H9 (cell line): ENCODE measurements at regions not wholly inside any gene's neighbourhood (a gene's known extent, or its start where the extent isn't known, plus 50 kb on each side); places are given as distances from the start of the nearest gene placed in this dataset.

Source experiments
- DNase-seq: peaks from one replicate; pipeline ENCODE4 v3.0.0-alpha.2; 2017
- H2AFZ ChIP-seq: one replicate; pipeline ENCODE4 v1.6.1; 2013; ENCODE audit warnings: mild to moderate bottlenecking, low read length, control low read depth, moderate library complexity
- H2AK5ac ChIP-seq: 2 replicates; pipeline ENCODE4 v1.6.1; 2013; ENCODE audit warnings: low read length, control low read depth, mixed read lengths; ENCODE audit not compliant: insufficient read length
- H2BK120ac ChIP-seq: one replicate; pipeline ENCODE4 v1.6.1; 2013; ENCODE audit warnings: low read depth, mild to moderate bottlenecking, low read length, control low read depth, inconsistent platforms; ENCODE audit not compliant: poor library complexity, severe bottlenecking
- H2BK12ac ChIP-seq: 2 replicates; pipeline ENCODE4 v1.6.1; 2013; ENCODE audit warnings: low read length, control low read depth, mixed read lengths, low read depth; ENCODE audit not compliant: insufficient read length
- H2BK15ac ChIP-seq: 2 replicates; pipeline ENCODE4 v1.6.1; 2013; ENCODE audit warnings: low read depth, low read length, control low read depth
- H2BK20ac ChIP-seq: one replicate; pipeline ENCODE4 v1.6.1; 2013; ENCODE audit warnings: low read depth, mild to moderate bottlenecking, low read length, control low read depth, inconsistent platforms; ENCODE audit not compliant: poor library complexity, severe bottlenecking
- H2BK5ac ChIP-seq: 2 replicates; pipeline ENCODE4 v1.6.1; 2013; ENCODE audit warnings: low read length, control low read depth, mixed read lengths; ENCODE audit not compliant: insufficient read length
- H3K14ac ChIP-seq: 2 replicates; pipeline ENCODE4 v1.6.1; 2013; ENCODE audit warnings: low read length, control low read depth; ENCODE audit not compliant: insufficient read depth
- H3K18ac ChIP-seq: 2 replicates; pipeline ENCODE4 v1.6.1; 2013; ENCODE audit warnings: low read depth, mild to moderate bottlenecking, mixed read lengths, low read length, control low read depth; ENCODE audit not compliant: insufficient read length
- H3K23ac ChIP-seq: 2 replicates; pipeline ENCODE4 v1.6.1; 2013; ENCODE audit warnings: low read length, control low read depth, mixed read lengths, low read depth; ENCODE audit not compliant: insufficient read length
- H3K23me2 ChIP-seq: 2 replicates; pipeline ENCODE4 v1.6.1; 2013; ENCODE audit warnings: low read depth, mild to moderate bottlenecking, mixed read lengths, low read length, control low read depth; ENCODE audit not compliant: insufficient read length, poor library complexity, severe bottlenecking
- H3K27ac ChIP-seq: 2 replicates; pipeline ENCODE4 v1.5.1; 2013; ENCODE audit warnings: low read length, control low read depth, mixed read lengths, low read depth; ENCODE audit not compliant: insufficient read length
- H3K27me3 ChIP-seq: 2 replicates; pipeline ENCODE4 v1.6.1; 2013; ENCODE audit warnings: low read length, control low read depth, inconsistent platforms; ENCODE audit not compliant: insufficient read depth
- H3K4ac ChIP-seq: 2 replicates; pipeline ENCODE4 v1.6.1; 2013; ENCODE audit warnings: low read depth, mild to moderate bottlenecking, control low read depth, inconsistent platforms, low read length, moderate library complexity
- H3K4me1 ChIP-seq: 2 replicates; pipeline ENCODE4 v1.6.1; 2013; ENCODE audit warnings: low read length, control low read depth, inconsistent platforms; ENCODE audit not compliant: insufficient read depth
- H3K4me2 ChIP-seq: 2 replicates; pipeline ENCODE4 v1.6.1; 2013; ENCODE audit warnings: low read length, control low read depth, mixed read lengths; ENCODE audit not compliant: insufficient read length, insufficient read depth
- H3K56ac ChIP-seq: 2 replicates; pipeline ENCODE4 v1.6.1; 2013; ENCODE audit warnings: low read depth, mild to moderate bottlenecking, mixed read lengths, low read length, control low read depth; ENCODE audit not compliant: insufficient read length
- H3K79me1 ChIP-seq: 2 replicates; pipeline ENCODE4 v1.6.1; 2013; ENCODE audit warnings: low read depth, mild to moderate bottlenecking, moderate library complexity, low read length, control low read depth, inconsistent platforms; ENCODE audit not compliant: insufficient read depth, poor library complexity, severe bottlenecking
- H3K79me2 ChIP-seq: 2 replicates; pipeline ENCODE4 v1.6.1; 2013; ENCODE audit warnings: low read length, control low read depth, inconsistent platforms; ENCODE audit not compliant: insufficient read depth
- H3K9ac ChIP-seq: 2 replicates; pipeline ENCODE4 v1.6.1; 2013; ENCODE audit warnings: low read length, control low read depth, mixed read lengths; ENCODE audit not compliant: insufficient read length; ENCODE audit errors: extremely low read depth
- H3K9me3 ChIP-seq: one replicate; pipeline ENCODE4 v1.6.1; 2013; ENCODE audit warnings: low read depth, low read length, inconsistent platforms; ENCODE audit not compliant: control insufficient read depth
- H3T11ph ChIP-seq: one replicate; pipeline ENCODE4 v1.6.1; 2013; ENCODE audit warnings: mild to moderate bottlenecking, low read length, control low read depth, inconsistent platforms
- H4K20me1 ChIP-seq: one replicate; pipeline ENCODE4 v1.6.1; 2013; ENCODE audit not compliant: control insufficient read depth, insufficient read length, insufficient read depth
- H4K5ac ChIP-seq: 2 replicates; pipeline ENCODE4 v1.6.1; 2013; ENCODE audit warnings: low read depth, mild to moderate bottlenecking, mixed read lengths, low read length, control low read depth; ENCODE audit not compliant: insufficient read length
- H4K8ac ChIP-seq: replicated peaks from 2 replicates; pipeline ENCODE4 v1.6.1; 2013; ENCODE audit warnings: low read length, control low read depth, mixed read lengths, low read depth; ENCODE audit not compliant: insufficient read length
- H4K91ac ChIP-seq: 2 replicates; pipeline ENCODE4 v1.6.1; 2013; ENCODE audit warnings: low read depth, mild to moderate bottlenecking, moderate library complexity, mixed read lengths, low read length, control low read depth; ENCODE audit not compliant: insufficient read length
- H3K27ac Mint-ChIP-seq, 3 experiments: 2 replicates in 2 of 3; 3 replicates in 1 of 3; pipeline ENCODE4 v1.8.0; 2020 to 2021; ENCODE audit warnings: mixed read lengths in 3 of 3, mild to moderate bottlenecking in 1 of 3, moderate library complexity in 1 of 3
- H3K27me3 Mint-ChIP-seq: 2 replicates; pipeline ENCODE4 v1.8.0; 2021; ENCODE audit warnings: low read depth, mild to moderate bottlenecking, moderate library complexity, mixed read lengths
- H3K36me3 Mint-ChIP-seq, 3 experiments: 2 replicates in 2 of 3; 3 replicates in 1 of 3; pipeline ENCODE4 v1.8.0; 2020 to 2021; ENCODE audit warnings: low read depth in 3 of 3, mixed read lengths in 3 of 3; ENCODE audit not compliant: insufficient read depth in 1 of 3
- H3K4me1 Mint-ChIP-seq, 2 experiments: 2 replicates each; pipeline ENCODE4 v1.8.0; 2020; ENCODE audit warnings: mixed read lengths in 2 of 2
- H3K4me3 Mint-ChIP-seq, 2 experiments: 2 replicates in 1 of 2; 3 replicates in 1 of 2; pipeline ENCODE4 v1.8.0; 2020 to 2021; ENCODE audit warnings: mild to moderate bottlenecking in 2 of 2, mixed read lengths in 2 of 2, moderate library complexity in 1 of 2
- H3K9me3 Mint-ChIP-seq, 2 experiments: 2 replicates in 1 of 2; 3 replicates in 1 of 2; pipeline ENCODE4 v1.8.0; 2020; ENCODE audit warnings: mild to moderate bottlenecking in 2 of 2, mixed read lengths in 2 of 2, moderate library complexity in 1 of 2
- CTCF ChIP-seq: fragments of 200-600 bp; sonication (generic); conservative IDR thresholded peaks from 3 replicates; pipeline ENCODE4 v1.8.0; 2021; ENCODE audit warnings: antibody characterized with exemption, mild to moderate bottlenecking
- WGBS: extraction: QIAGEN DNeasy Blood & Tissue Kit; methylation state at CpG from one replicate; pipeline ENCODE4 v1.1.7; 2013; ENCODE audit warnings: missing lambda C conversion rate, low lambda C conversion rate, mixed read lengths; ENCODE audit not compliant: insufficient read length; ENCODE audit errors: extremely low coverage; 5-methylcytosine and 5-hydroxymethylcytosine counted together

GRCh38 chr2:21887881-21888280 is 764.1 kb downstream of the TDRD15 start:
- H3K9me3 ChIP-seq: no peaks in the 10 kb centered on the region
- H3K4me1 Mint-ChIP-seq: no peaks in the 10 kb centered on the region
- H3K79me2 ChIP-seq: no peaks in the 10 kb centered on the region
- no peak overlapping the region for H3K27ac Mint-ChIP-seq
- H3K23me2 ChIP-seq: no peaks in the 10 kb centered on the region
- H3K36me3 Mint-ChIP-seq: no peaks in the 10 kb centered on the region
- no peak for DNase-seq
- no peak overlapping the region for H3K27ac ChIP-seq
- no peaks in the 10 kb centered on the region for H3K9me3 Mint-ChIP-seq
- no peak overlapping the region for H4K8ac ChIP-seq
- H3K18ac ChIP-seq: no peak overlapping the region
- no peak overlapping the region for H3K4me2 ChIP-seq
- H3K14ac ChIP-seq: no peak overlapping the region
- H3K79me1 ChIP-seq: no peaks in the 10 kb centered on the region
- H3K4me3 Mint-ChIP-seq: no peak overlapping the region
- H3K27me3 ChIP-seq: no peaks in the 10 kb centered on the region
- no peaks in the 10 kb centered on the region for H4K20me1 ChIP-seq
- no peak overlapping the region for H2BK15ac ChIP-seq
- H2BK5ac ChIP-seq: no peak overlapping the region
- H3K27me3 Mint-ChIP-seq: no peaks in the 10 kb centered on the region
- 100% methylated on average over 1 of the region's 4 CpGs for WGBS
- H3K23ac ChIP-seq: no peak overlapping the region
- H3K4me1 ChIP-seq: no peaks in the 10 kb centered on the region
- H2BK120ac ChIP-seq: no peak overlapping the region
- H2BK12ac ChIP-seq: no peak overlapping the region
- no peak for TF ChIP-seq CTCF
- H2AK5ac ChIP-seq: no peak overlapping the region
- H2BK20ac ChIP-seq: no peak overlapping the region
- H4K91ac ChIP-seq: no peak overlapping the region
- no peak overlapping the region for H2AFZ ChIP-seq
- no peak overlapping the region for H3K56ac ChIP-seq
- no peak overlapping the region for H4K5ac ChIP-seq
- H3T11ph ChIP-seq: no peak overlapping the region
- no peak overlapping the region for H3K9ac ChIP-seq
- H3K4ac ChIP-seq: no peak overlapping the region
